ENCODE measurements at regions not wholly inside any gene's neighbourhood (a gene's known extent, or its start where the extent isn't known, plus 50 kb on each side); places are given as distances from the start of the nearest gene placed in this dataset.

DNA sequence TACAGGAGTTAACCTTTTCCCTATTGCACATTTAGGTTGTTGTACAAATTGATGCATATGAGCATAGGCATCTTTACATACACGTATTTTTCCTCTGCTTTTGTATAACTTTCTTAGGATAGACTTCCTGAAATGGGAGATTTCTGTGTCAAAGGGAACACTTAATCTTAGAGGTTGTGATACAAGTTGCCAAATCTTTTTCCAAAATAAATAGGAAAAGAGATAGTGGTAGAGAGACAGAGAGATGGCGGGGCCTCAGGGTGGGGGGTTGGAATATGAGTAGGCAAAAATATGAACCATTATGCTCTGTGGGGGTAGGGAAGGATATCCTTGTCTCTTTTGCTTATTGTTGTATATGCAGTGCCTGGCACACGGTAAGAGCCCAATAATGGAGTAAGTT is 70.7 kb upstream of the UBE2E1 start:
- no peak for DNase-seq (ENCODE audit: low spot score)
- in situ Hi-C loops (cut with MboI; ENCODE audit: low sequenced_read_pairs, unreplicated experiment): no loop called here
- TF ChIP-seq, protein P1, sequence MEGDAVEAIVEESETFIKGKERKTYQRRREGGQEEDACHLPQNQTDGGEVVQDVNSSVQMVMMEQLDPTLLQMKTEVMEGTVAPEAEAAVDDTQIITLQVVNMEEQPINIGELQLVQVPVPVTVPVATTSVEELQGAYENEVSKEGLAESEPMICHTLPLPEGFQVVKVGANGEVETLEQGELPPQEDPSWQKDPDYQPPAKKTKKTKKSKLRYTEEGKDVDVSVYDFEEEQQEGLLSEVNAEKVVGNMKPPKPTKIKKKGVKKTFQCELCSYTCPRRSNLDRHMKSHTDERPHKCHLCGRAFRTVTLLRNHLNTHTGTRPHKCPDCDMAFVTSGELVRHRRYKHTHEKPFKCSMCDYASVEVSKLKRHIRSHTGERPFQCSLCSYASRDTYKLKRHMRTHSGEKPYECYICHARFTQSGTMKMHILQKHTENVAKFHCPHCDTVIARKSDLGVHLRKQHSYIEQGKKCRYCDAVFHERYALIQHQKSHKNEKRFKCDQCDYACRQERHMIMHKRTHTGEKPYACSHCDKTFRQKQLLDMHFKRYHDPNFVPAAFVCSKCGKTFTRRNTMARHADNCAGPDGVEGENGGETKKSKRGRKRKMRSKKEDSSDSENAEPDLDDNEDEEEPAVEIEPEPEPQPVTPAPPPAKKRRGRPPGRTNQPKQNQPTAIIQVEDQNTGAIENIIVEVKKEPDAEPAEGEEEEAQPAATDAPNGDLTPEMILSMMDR (IDR thresholded peaks at IDR 0.05; ENCODE audit: borderline replicate concordance, control extremely low read depth, extremely low read depth, insufficient read depth, missing control alignments): no peak

DNA sequence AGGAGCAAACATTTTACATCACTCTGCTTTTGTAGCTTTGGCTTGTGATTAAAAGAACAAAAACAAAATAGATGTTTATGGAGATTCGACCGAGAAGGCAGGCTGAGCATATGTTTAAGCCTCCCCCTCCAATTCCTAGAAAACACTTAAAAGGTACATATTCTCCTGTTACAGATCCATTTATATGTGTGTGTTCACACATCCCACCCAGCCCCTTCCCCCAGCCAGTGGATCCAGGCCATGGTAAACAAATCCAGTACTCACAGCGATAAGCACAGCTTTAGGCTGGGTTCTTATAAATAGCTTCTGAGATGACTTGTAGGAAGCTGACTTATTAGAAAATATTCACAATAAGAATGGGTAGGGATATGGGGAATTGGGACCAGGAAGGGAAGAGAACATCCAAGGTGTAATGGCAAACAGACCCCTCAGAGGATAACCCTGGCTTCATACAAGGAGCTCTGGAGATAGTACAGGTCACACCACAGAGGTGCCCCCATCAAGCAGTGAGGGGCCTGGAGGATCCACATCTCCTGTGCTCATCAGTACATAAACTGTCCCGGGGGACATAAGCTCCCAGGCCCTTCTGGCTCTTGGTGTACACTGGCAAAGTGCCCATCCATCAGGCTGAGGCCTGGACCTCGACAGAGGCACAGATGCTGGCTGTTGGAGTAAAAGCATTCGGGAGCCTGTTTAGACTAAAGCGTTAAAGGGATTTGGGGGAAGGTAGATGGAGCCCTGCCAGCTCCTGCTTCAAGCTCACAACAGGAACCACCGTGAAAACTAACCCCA is 70.0 kb upstream of the UBE2E1 start:
- TF ChIP-seq, protein P1 (IDR thresholded peaks at IDR 0.05; ENCODE audit: borderline replicate concordance, control extremely low read depth, extremely low read depth, insufficient read depth, missing control alignments): no peak
- no peak for DNase-seq (ENCODE audit: low spot score)
- in situ Hi-C loops (cut with MboI; ENCODE audit: low sequenced_read_pairs, unreplicated experiment): no loop called here

DNA sequence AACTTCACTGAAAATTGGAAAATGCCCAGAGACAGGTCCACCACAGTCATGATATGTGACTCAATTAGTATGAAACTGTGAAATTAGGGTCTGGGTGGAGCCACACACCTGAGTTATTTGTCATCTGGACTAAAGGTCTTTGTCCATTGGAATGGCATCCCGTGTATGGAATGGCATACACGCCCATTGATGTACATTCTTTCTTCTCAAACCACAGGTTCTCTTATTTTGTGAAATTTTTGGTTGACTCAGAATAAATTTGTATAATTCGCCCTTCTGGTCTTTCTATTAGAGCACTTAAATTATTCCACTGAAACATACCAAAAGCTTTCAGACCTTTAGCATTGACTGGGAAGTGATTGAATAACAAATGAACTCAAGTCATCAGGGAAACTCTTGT is 66.8 kb upstream of the UBE2E1 start:
- in situ Hi-C loops (cut with MboI; ENCODE audit: low sequenced_read_pairs, unreplicated experiment): no loop called here
- DNase-seq (ENCODE audit: low spot score): no peak
- TF ChIP-seq, protein P1 (IDR thresholded peaks at IDR 0.05; ENCODE audit: borderline replicate concordance, control extremely low read depth, extremely low read depth, insufficient read depth, missing control alignments): no peak

DNA sequence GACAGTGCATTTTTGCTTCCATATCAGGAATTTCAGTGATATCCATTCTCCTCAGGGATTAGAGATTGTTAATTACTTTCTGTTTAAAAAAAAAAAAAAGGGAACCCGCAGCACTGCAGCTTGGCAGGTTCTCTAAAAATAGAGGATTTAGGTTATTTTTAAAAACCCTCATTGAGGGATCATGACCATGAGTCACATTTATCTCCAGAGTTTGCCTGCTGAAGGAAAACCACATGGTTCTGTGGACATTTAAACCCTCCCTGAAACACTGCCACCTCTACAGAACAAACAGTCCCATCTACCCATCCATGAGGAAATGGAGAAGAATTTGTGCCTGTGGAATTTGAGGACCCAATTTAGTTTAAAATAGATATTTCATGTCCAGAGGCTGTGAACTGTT is 66.2 kb upstream of the UBE2E1 start:
- in situ Hi-C loops (cut with MboI; ENCODE audit: low sequenced_read_pairs, unreplicated experiment): no loop called here
- no peak for DNase-seq (ENCODE audit: low spot score)
- TF ChIP-seq, protein P1 (IDR thresholded peaks at IDR 0.05; ENCODE audit: borderline replicate concordance, control extremely low read depth, extremely low read depth, insufficient read depth, missing control alignments): no peak

DNA sequence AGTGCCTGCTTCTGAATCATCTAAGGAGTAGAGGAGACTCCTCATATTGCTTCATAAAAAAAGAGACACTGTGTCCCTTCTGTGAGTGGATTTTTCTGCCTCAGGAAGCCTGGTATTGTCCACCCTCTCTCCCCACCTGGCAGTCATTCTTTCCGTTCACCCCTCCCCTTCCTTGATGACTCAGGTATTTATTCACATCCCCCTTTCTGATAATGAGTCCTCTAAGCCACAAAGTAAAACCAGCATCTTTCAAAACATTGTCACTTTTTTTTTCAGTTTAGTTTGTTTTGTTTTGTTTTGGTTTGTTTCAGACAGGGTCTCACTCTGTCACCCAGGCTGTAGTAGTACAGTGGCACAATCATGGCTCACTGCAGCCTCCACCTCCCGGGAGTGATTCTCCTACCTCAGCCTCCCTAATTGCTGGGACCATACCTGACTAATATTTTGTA is 65.2 kb upstream of the UBE2E1 start:
- in situ Hi-C loops (cut with MboI; ENCODE audit: low sequenced_read_pairs, unreplicated experiment): no loop called here
- TF ChIP-seq, protein P1 (IDR thresholded peaks at IDR 0.05; ENCODE audit: borderline replicate concordance, control extremely low read depth, extremely low read depth, insufficient read depth, missing control alignments): no peak
- peak; percentile 61 for DNase-seq (ENCODE audit: low spot score)

DNA sequence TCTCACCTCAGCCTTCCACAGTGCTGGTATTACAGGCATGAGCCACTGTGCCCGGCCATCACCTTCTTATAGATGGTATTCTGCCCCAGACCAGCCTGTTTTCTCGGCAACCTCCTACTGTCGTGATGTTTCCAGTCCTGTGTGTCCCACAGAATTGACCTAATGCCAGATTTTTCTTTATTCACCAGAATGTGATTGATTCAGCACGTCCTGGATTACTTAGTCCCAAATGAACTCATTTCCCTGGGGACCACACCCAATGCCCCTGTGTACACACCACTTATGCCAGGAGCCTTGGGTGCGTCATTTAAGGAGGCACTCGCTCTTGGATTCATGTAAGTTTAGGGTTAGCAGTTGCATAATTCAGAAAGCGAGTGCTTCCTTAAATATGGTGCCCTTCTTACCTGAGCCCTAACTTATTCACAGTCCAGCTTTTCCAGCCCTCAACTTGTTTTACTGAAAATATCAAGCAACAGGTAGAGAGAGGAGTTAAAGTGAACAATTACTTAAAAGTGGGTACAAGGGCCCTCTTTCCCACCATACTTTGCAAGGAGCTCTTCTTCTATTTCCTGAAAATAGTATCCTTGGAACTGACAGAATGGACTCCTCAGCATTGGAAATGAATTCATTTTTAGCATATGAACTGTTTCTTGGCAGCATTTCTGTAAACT is 64.6 kb upstream of the UBE2E1 start:
- TF ChIP-seq, protein P1 (IDR thresholded peaks at IDR 0.05; ENCODE audit: borderline replicate concordance, control extremely low read depth, extremely low read depth, insufficient read depth, missing control alignments): no peak
- in situ Hi-C loops (cut with MboI; ENCODE audit: low sequenced_read_pairs, unreplicated experiment): no loop called here
- DNase-seq (ENCODE audit: low spot score): no peak

All from GM13976 (cell line).